GM12878 (cell line): ENCODE measurements at regions not wholly inside any gene's neighbourhood (a gene's known extent, or its start where the extent isn't known, plus 50 kb on each side); places are given as distances from the start of the nearest gene placed in this dataset.

Source experiments
- ATAC-seq: fragments of 200-7000 bp; cut with Tn5 transposase; 3 replicates; pipeline ENCODE4 v1.9.1; 2020; ENCODE audit warnings: mild to moderate bottlenecking, moderate library complexity
- BruUV-seq: library from RNA; stranded (reverse); fragments of 400-500 nt; replicated peaks from 2 replicates; lab custom pipeline; 2021; lab: Mats Ljungman, UMichigan
- CTCF ChIA-PET: fragments of 300-600 bp; sonication (Branson Sonifier 250); formaldehyde crosslinking; extraction: SDS; loops from one replicate; lab custom pipeline; 2021; ENCODE audit warnings: inconsistent platforms; lab: Yijun Ruan, JAX
- POLR2A ChIA-PET: fragments of 350-600 bp; formaldehyde crosslinking; extraction: SDS; loops from one replicate; lab custom pipeline; 2021; ENCODE audit warnings: inconsistent platforms; lab: Charles Lee
- RAD21 ChIA-PET: fragments of 300-600 bp; sonication (Branson Sonifier 250); formaldehyde crosslinking; loops from one replicate; lab custom pipeline; 2023; ENCODE audit warnings: antibody characterized with exemption; ENCODE audit not compliant: unreplicated experiment; lab: Charles Lee
- SMC1A ChIA-PET: fragments of 300-600 bp; sonication (Branson Sonifier 250); formaldehyde crosslinking; loops from one replicate; lab custom pipeline; 2023; ENCODE audit not compliant: unreplicated experiment, uncharacterized antibody; lab: Charles Lee
- DNase-seq: peaks from one replicate; pipeline ENCODE4 v3.0.0-alpha.2; 2011; ENCODE audit warnings: low read depth, low spot score
- FAIRE-seq: peaks from 3 replicates; lab custom pipeline; 2011; peaks lifted over from hg19 to GRCh38; lab: Jason Lieb, UNC
- H2AFZ ChIP-seq: 2 replicates; pipeline ENCODE4 v1.6.0; 2011; ENCODE audit warnings: low read depth, low read length, control low read depth; ENCODE audit not compliant: control insufficient read depth
- H3K27ac ChIP-seq: 2 replicates; pipeline ENCODE4 v1.5.1; 2011; ENCODE audit warnings: control low read depth; ENCODE audit not compliant: control insufficient read depth, insufficient read depth
- H3K27me3 ChIP-seq, 2 experiments: replicated peaks in 1 of 2; 2 replicates each; pipeline versions ENCODE4 v1.6.0 to v1.6.1; 2011; ENCODE audit warnings: low read length in 1 of 2; ENCODE audit not compliant: control insufficient read depth in 2 of 2, insufficient read depth in 2 of 2
- H3K36me3 ChIP-seq, 2 experiments: 2 replicates each; pipeline ENCODE4 v1.5.1; 2011; ENCODE audit warnings: low read length in 1 of 2; ENCODE audit not compliant: control insufficient read depth in 2 of 2, insufficient read depth in 2 of 2
- H3K4me1 ChIP-seq: 2 replicates; pipeline ENCODE4 v1.6.1; 2011; ENCODE audit warnings: mild to moderate bottlenecking, low read length, moderate library complexity, mixed read lengths; ENCODE audit not compliant: control insufficient read depth, insufficient read depth
- H3K4me2 ChIP-seq: 2 replicates; pipeline ENCODE4 v1.6.0; 2011; ENCODE audit warnings: control low read depth; ENCODE audit not compliant: control insufficient read depth, insufficient read depth
- H3K4me3 ChIP-seq: fragments of 200-600 bp; sonication (generic); 2 replicates; pipeline ENCODE4 v1.5.1; 2016
- H3K79me2 ChIP-seq: 2 replicates; pipeline ENCODE4 v1.6.0; 2011; ENCODE audit warnings: low read length; ENCODE audit not compliant: control insufficient read depth, insufficient read depth
- H3K9ac ChIP-seq: 2 replicates; pipeline ENCODE4 v1.8.0; 2011; ENCODE audit warnings: low read length, control low read depth, mixed read lengths; ENCODE audit not compliant: control insufficient read depth, insufficient read depth
- H3K9me3 ChIP-seq: replicated peaks from 3 replicates; pipeline ENCODE4 v1.5.1; 2011; ENCODE audit warnings: mild to moderate bottlenecking, low read length; ENCODE audit not compliant: control insufficient read depth, insufficient read depth
- H4K20me1 ChIP-seq: 2 replicates; pipeline ENCODE4 v1.6.0; 2011; ENCODE audit not compliant: control insufficient read depth, insufficient read depth
- ASH2L ChIP-seq: fragments of 300-600, 200-600 bp; sonication (generic); IDR thresholded peaks from 2 replicates; pipeline ENCODE4 v1.6.1; 2017; ENCODE audit warnings: low read depth, mild to moderate bottlenecking, borderline replicate concordance
- BCL11A ChIP-seq: IDR thresholded peaks from 2 replicates; pipeline ENCODE4 v1.6.1; 2011; ENCODE audit warnings: low read depth, low read length
- BMI1 ChIP-seq: fragments of 450-650 bp; IDR thresholded peaks from 2 replicates; pipeline ENCODE4 v1.6.1; 2016; ENCODE audit warnings: mild to moderate bottlenecking, moderate library complexity, borderline replicate concordance
- CBX3 ChIP-seq: fragments of 200-600 bp; sonication (generic); IDR thresholded peaks from 2 replicates; pipeline ENCODE4 v1.6.1; 2016; ENCODE audit warnings: low read depth, borderline replicate concordance
- CHD2 ChIP-seq: IDR thresholded peaks from 2 replicates; pipeline ENCODE4 v1.6.1; 2011; ENCODE audit warnings: low read depth, low read length, improper control_type of control experiment, borderline replicate concordance
- CREM ChIP-seq: IDR thresholded peaks from 2 replicates; pipeline ENCODE4 v1.6.1; 2014; ENCODE audit warnings: antibody characterized with exemption, low read depth
- EED ChIP-seq: sonication (generic); IDR thresholded peaks from 2 replicates; pipeline ENCODE4 v1.6.1; 2016; ENCODE audit warnings: antibody characterized with exemption, low read depth
- EZH2 ChIP-seq: IDR thresholded peaks from 2 replicates; pipeline ENCODE4 v1.6.1; 2012; ENCODE audit warnings: low read depth, mild to moderate bottlenecking, control low read depth, inconsistent platforms, low read length, borderline replicate concordance; ENCODE audit not compliant: control insufficient read depth
- FOS ChIP-seq: IDR thresholded peaks from 3 replicates; pipeline ENCODE4 v1.6.1; 2011; ENCODE audit warnings: borderline replicate concordance; ENCODE audit not compliant: insufficient read length; ENCODE audit errors: extremely low read depth
- GABPA ChIP-seq: IDR thresholded peaks from 2 replicates; pipeline ENCODE4 v1.6.1; 2014; ENCODE audit warnings: antibody characterized with exemption, low read depth, mild to moderate bottlenecking, inconsistent platforms
- KAT2A ChIP-seq: conservative IDR thresholded peaks from 2 replicates; pipeline ENCODE4 v1.6.1; 2011; ENCODE audit warnings: low read depth, low read length; ENCODE audit not compliant: control insufficient read depth
- NFYA ChIP-seq: IDR thresholded peaks from 2 replicates; pipeline ENCODE4 v1.6.1; 2011; ENCODE audit warnings: low read depth, mild to moderate bottlenecking, low read length, improper control_type of control experiment, borderline replicate concordance
- NRF1 ChIP-seq: conservative IDR thresholded peaks from 2 replicates; pipeline ENCODE4 v1.6.1; 2011; ENCODE audit warnings: mild to moderate bottlenecking, low read depth, low read length, improper control_type of control experiment
- POLR2AphosphoS2 ChIP-seq: IDR thresholded peaks from 2 replicates; pipeline ENCODE4 v1.6.1; 2011; ENCODE audit warnings: low read depth, mild to moderate bottlenecking, low read length, improper control_type of control experiment, moderate library complexity
- SREBF1 ChIP-seq: IDR thresholded peaks from 2 replicates; pipeline ENCODE4 v1.6.1; 2012; ENCODE audit warnings: mild to moderate bottlenecking, low read length
- TCF3 ChIP-seq: IDR thresholded peaks from 2 replicates; pipeline ENCODE4 v1.6.1; 2012; ENCODE audit warnings: low read depth, mild to moderate bottlenecking, low read length, borderline replicate concordance; ENCODE audit not compliant: insufficient read depth
- ZNF274 ChIP-seq: IDR thresholded peaks from one replicate; pipeline ENCODE4 v1.8.0; 2011; ENCODE audit not compliant: insufficient read length, insufficient read depth
- ZSCAN29 ChIP-seq: fragments of 450-650 bp; IDR thresholded peaks from 2 replicates; pipeline ENCODE4 v1.6.1; 2017; ENCODE audit warnings: mild to moderate bottlenecking, moderate library complexity
- WGBS: methylation state at CpG from one replicate; pipeline ENCODE4 v1.1.6; 2016; ENCODE audit warnings: low lambda C conversion rate; ENCODE audit not compliant: insufficient replicate concordance, insufficient coverage; ENCODE audit errors: missing lambda C conversion rate; 5-methylcytosine and 5-hydroxymethylcytosine counted together
- in situ Hi-C: fragments of 300-500 bp; cut with MboI; formaldehyde crosslinking; loops from 9 replicates; pipeline ENCODE4 v1.14.3; 2018; ENCODE audit warnings: mixed read lengths
- intact Hi-C: fragments of 100-400 bp; cut with micrococcal nuclease; formaldehyde crosslinking; loops from one replicate; pipeline ENCODE4 v1.14.2; 2022; ENCODE audit not compliant: unreplicated experiment
- TF ChIP-seq, protein P1 (sequence below): fragments of 450-650 bp; IDR thresholded peaks from 2 replicates; pipeline ENCODE4 v1.6.1; 2017; ENCODE audit warnings: antibody characterized with exemption, mild to moderate bottlenecking, moderate library complexity

DNA sequence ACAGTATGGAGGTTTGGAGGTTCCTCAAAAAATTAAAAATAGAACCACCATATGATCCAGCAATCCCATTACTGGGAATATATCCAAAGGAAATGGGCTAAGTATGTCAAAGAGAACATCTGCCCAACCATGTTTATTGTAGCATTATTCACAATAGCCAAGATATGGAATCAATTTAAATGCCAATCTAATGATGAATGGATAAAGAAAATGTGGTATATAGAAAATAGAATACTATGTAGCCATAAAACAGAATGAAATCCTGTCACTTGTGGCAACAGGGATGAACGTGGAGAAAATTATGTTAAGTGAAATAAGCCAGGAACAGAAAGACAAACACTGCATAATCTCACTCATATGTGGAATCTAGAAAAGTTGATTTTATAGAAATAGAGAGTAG, 201.7 kb upstream of the AJAP1 start:
- no peak for TF ChIP-seq TCF3
- TF ChIP-seq ZNF274 = no peak
- TF ChIP-seq SREBF1 = no peak
- no peak for TF ChIP-seq CHD2
- TF ChIP-seq ZSCAN29 = no peak
- no peak for TF ChIP-seq FOS
- TF ChIP-seq EED = no peak
- Histone ChIP-seq H3K27ac (no peak overlapping the region), H3K9ac (no peak overlapping the region), H4K20me1 (no peaks in the 10 kb centered on the region), H3K27me3 (no peaks in the 10 kb centered on the region), H3K79me2 (no peaks in the 10 kb centered on the region), H3K4me1 (no peaks in the 10 kb centered on the region), H3K4me2 (no peak overlapping the region), H3K9me3 (no peaks in the 10 kb centered on the region; the same call in 2 of the 3 replicates), H2AFZ (no peak overlapping the region), H3K4me3 (no peak overlapping the region), H3K36me3 (no peaks in the 10 kb centered on the region)
- DNase-seq = no peak
- intact Hi-C loops (no loop called here), in situ Hi-C loops (no loop called here)
- CTCF ChIA-PET = no interaction called here
- RAD21 ChIA-PET = no interaction called here
- SMC1A ChIA-PET = no interaction called here
- whole genome bisulfite sequencing = 0% methylated on average over 1 of the region's 1 CpG
- POLR2A ChIA-PET = no interaction called here
- no peak for FAIRE-seq
- ATAC-seq = no peak
- no TSS peak for BruUV-seq

DNA sequence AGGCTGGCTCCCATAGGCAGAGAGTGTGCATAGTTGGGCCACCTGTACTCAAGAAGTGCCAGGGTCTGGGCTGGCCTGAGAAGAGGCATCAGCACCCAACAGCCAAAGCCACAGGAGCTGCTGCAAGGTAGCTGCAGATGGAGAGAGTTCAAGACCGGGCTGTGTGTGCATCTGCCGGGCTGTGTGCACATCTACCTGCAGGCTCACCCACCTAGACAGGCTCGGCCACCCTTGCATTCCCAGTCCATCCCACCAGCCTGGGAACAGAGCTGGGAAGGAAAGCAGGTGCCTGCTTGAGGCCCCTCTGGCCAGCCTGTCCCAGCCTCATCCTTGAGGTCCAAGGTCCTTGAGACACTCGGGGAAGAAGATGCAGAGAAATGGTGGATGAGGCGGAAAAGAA, 194.4 kb upstream of the AJAP1 start:
- FAIRE-seq (no peak), ATAC-seq (no peak), DNase-seq (no peak)
- Histone ChIP-seq H3K4me3 (no peak overlapping the region), H3K27me3 (no peaks in the 10 kb centered on the region), H3K79me2 (no peaks in the 10 kb centered on the region), H3K27ac (no peak overlapping the region), H4K20me1 (no peaks in the 10 kb centered on the region), H3K4me2 (no peak overlapping the region), H3K36me3 (no peaks in the 10 kb centered on the region), H3K9me3 (no peaks in the 10 kb centered on the region; the same call in 2 of the 3 replicates), H3K9ac (no peak overlapping the region), H3K4me1 (no peaks in the 10 kb centered on the region), H2AFZ (no peak overlapping the region)
- no TSS peak for BruUV-seq
- ChIA-PET CTCF (no interaction called here), RAD21 (no interaction called here), POLR2A (no interaction called here), SMC1A (no interaction called here)
- intact Hi-C loops = no loop called here
- in situ Hi-C loops = no loop called here
- 2% methylated on average over 5 of the region's 5 CpGs for WGBS
- TF ChIP-seq BCL11A (no peak), CREM (no peak), POLR2AphosphoS2 (no peak), GABPA (no peak), EZH2 (no peak), BMI1 (no peak), NFYA (no peak), KAT2A (no peak), ASH2L (no peak), CBX3 (no peak), NRF1 (no peak)
- TF ChIP-seq, protein P1, sequence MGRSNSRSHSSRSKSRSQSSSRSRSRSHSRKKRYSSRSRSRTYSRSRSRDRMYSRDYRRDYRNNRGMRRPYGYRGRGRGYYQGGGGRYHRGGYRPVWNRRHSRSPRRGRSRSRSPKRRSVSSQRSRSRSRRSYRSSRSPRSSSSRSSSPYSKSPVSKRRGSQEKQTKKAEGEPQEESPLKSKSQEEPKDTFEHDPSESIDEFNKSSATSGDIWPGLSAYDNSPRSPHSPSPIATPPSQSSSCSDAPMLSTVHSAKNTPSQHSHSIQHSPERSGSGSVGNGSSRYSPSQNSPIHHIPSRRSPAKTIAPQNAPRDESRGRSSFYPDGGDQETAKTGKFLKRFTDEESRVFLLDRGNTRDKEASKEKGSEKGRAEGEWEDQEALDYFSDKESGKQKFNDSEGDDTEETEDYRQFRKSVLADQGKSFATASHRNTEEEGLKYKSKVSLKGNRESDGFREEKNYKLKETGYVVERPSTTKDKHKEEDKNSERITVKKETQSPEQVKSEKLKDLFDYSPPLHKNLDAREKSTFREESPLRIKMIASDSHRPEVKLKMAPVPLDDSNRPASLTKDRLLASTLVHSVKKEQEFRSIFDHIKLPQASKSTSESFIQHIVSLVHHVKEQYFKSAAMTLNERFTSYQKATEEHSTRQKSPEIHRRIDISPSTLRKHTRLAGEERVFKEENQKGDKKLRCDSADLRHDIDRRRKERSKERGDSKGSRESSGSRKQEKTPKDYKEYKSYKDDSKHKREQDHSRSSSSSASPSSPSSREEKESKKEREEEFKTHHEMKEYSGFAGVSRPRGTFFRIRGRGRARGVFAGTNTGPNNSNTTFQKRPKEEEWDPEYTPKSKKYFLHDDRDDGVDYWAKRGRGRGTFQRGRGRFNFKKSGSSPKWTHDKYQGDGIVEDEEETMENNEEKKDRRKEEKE = no peak
